ENCODE measurements at regions not wholly inside any gene's neighbourhood (a gene's known extent, or its start where the extent isn't known, plus 50 kb on each side); places are given as distances from the start of the nearest gene placed in this dataset.
"Not testable (repeated sequence)": the region's sequence is repeated elsewhere in the genome, so short reads cannot be mapped to it uniquely, and the experiment has no call there.

DNA sequence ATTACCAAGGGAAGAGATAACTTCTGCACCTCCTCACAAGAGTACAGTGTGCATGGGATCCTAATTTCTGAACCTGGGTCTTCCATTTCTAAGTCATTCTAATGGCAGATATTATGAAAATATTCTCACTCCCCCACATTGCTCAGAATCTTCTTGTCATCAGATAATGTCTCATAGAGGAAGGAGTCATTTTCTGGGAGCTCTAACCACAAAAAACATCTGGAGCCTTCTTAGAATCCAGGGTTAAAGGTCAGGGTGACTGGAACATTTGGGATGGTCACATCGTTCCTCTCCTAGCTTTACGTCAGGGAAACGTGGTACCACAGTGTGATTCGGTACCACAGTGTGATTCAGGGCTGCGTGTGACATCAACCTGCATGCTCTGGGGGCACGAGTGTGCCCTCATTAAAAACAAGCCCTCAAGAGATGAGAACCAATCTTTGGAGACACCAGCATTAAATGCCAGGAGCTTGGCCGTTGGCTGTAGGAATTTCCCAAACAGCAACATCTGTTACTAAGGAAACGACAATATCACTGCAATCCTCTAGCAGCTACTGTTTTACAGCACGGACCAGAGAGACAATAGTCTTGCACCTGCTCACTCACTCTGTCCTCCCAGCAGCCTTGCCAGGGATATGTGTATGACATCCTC, 179.1 kb downstream of the PSMG1 start:
- DNase-seq (ENCODE audit: low spot score) = no peak

DNA sequence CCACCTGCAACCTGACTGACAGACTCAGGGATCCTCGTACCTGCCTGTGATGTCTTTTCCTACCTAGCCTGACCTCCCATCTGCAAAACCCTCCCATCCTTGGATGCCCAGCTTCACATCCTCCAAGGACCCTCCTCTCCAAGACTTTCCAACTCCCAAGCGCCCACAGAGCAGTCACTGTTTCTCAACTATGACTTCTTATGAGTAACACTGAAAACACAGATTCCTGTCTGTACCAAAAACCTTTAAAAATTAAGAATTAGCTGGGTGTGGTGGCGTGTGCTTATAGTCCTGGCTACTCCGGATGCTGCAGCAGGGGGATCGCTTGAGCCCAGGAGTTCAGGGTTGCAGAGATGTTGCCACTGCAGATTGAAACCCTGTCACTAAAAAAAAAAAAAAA, 181.9 kb downstream of the PSMG1 start:
- DNase-seq (ENCODE audit: low spot score) = no peak

DNA sequence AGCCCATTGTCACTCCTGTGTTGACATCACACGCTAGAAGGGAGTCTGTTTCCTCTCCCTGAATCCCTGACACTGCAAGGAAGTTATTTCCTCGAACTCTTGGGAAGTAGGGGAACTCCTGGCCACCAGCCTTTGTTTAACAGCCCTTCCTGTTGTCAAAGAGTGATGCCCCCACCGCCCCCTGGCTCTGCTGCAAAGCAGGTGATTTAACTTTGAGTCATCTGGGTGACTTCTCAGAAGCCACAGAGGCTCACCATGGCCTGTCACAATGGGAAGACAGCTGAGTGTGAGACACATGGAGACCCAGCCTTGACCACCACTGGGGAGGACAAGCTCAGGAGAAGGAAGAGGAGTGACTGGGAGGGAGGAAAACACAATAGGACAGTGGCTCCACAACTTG, 182.8 kb downstream of the PSMG1 start:
- no peak for DNase-seq (ENCODE audit: low spot score)

DNA sequence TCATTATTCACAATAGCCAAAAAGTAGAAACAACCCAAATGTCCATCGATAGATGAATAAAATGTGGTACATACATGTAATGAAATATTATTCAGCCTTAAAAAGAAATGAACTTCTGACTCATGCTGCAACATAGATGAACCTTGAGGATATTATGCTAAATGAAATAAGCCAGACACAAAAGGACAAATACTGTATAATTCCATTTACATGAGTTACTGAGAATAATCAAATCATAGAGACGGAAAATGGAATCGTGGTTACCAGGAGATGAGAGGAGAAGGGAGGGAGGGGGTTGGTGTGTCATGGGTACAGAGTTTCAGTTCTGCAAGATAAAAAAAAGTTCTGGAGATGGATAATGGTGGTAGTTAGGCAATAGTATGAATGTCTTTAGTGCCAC, 184.1 kb downstream of the PSMG1 start:
- no peak for DNase-seq (ENCODE audit: low spot score)

DNA sequence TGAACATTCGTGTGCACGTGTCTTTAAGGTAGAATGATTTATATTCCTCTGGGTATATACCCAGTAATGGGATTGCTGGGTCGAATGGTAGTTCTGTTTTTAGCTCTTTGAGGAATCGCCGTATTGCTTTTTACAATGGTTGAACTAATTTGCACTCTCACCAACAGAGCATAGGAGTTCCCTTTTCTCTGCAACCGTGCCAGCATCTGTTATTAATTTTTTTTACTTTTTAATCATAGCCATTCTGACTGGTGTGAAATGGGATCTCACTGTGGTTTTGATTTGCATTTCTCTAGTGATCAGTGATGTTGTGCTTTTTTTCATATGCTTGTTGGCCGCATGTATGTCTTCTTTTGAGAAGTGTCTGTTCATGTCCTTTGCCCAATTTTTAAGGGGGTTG, 185.0 kb downstream of the PSMG1 start:
- DNase-seq (ENCODE audit: low spot score) = not testable (repeated sequence)

DNA sequence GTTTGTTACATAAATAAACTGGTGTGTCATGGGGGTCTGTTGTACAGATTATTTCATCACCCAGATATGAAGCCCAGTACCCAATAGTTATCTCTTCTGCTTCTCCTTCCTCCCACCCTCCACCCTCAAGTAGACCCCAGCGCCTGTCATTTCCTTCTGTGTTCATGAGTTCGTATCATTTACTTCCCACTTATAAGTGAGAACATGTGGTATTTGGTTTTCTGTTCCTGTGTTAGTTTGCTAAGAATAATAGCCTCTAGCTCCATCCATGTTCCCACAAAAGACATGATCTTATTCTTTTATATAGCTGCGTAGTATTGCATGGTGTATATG, 185.4 kb downstream of the PSMG1 start:
- not testable (repeated sequence) for DNase-seq (ENCODE audit: low spot score)

DNA sequence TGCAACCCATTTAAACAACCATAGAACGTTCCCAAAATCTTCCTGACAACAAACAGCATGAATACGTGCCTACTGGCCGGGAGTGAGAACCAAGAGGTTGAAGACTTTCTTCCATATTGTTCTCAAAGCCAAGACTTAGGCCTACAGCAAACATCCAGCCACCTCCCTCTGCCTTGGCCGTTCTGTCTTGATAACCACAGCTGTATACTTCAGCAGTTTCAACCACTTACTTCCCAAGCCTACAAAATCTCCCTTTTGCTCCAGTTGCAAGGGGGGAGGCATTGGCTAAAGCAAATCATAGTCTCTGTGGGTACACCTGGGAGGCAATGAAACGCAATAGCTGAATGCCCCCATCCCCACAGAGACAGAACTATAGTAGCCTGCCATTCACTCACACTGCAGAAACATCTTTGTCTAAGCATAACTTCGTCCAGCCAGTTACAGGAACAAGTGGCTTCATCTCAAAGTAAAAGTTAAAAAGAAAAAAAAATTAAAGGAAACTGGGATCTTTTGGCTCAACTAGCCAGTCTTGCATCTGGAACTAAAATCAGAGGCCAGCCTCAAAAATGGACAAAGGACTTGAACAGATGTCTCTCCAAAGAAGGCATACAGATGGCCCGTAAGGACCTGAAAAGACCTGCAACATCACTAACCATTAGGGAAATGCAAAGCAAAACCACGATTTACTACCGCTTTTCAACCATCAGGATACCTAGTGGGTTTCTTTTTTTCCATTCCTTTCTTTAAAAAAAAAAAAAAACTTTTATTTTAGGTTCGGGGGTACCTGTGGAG, 186.0 kb downstream of the PSMG1 start:
- DNase-seq (ENCODE audit: low spot score) = no peak

DNA sequence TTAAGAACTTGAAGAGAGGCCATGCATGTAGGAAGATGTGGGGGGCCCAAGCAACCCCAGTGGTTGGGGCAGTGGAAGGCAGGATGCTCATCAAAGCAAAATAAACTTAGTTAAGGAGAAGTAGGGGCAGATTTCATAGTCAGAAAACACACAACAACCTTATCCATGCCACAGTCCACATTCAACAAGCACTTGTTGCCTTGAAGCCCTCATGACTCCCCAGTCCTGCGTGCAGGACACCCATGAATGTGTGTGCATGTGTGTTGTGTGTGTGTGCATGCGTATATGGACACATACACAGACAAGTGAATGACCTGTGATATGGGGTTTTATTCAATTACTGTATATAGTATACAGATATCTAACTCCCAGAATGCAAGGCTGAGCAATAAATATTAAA, 186.9 kb downstream of the PSMG1 start:
- no peak for DNase-seq (ENCODE audit: low spot score)

DNA sequence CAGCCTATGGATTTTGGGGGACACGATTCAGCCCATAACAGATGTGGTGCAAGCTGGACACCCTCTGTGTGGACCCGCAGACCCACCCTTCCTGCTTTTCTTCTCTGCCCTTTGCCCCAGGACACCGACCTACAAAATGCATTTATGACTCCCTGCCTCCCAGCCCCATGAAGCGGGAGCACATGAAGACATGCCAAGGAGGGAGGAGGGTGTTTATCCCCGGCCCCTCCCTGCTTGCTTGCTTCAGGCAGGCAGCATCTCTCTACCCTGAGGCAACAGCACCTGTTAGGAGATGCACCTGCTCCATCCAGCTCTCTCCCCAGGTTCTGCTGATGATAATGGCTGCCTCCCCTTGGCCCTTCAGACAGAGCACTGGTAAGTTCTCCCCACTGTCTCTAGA, 187.5 kb downstream of the PSMG1 start:
- DNase-seq (ENCODE audit: low spot score) = no peak

DNA sequence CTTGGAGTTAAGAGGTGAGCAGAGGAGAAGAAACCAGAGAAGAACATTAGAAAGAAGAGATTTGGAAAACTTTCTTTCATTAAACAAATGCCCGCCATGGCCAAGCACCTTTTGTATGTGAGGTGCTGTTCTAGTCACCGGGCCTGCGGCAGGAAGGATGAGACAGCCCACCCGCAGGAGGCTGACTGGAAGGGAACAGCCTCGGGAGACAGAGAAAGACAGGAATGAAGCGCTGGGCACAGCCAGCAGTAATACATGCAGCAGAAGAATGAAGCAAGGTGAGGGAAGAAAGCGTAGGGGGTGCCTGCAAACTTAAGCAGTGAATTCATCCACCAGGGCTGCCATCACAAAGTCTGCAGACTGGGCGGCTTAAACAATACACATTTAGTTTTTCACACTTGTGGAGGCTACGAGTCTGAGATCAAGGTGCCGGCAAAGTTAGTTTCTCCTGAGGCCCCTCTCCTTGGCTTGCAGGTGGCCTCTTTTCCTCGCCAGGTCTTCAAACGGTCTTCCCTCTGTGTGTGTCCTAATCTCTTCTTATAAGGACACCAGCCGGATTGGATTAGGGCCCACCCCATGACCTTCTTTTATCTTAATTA, 188.1 kb downstream of the PSMG1 start:
- DNase-seq (ENCODE audit: low spot score) = no peak

DNA sequence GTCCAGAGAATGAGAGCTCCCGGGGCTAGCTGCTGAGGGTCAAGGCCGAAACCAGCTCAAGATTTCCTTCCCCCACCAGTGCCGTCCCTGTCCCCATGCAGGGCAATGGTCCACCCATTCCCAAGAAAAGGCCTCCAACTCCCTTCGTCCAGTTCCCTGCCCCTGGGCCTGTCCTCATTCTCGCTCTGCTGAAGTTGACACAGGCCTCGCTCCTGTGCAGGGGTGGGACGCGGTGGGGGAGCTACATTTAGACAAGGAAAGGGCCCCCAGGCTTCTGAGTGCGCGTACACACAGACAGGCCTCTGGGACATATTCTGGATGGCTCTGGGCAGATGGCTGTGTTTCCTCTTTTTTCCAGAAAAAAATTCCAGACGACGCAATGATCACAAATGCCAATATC, 188.3 kb downstream of the ETS2 start:
- DNase-seq (ENCODE audit: low spot score) = no peak

DNA sequence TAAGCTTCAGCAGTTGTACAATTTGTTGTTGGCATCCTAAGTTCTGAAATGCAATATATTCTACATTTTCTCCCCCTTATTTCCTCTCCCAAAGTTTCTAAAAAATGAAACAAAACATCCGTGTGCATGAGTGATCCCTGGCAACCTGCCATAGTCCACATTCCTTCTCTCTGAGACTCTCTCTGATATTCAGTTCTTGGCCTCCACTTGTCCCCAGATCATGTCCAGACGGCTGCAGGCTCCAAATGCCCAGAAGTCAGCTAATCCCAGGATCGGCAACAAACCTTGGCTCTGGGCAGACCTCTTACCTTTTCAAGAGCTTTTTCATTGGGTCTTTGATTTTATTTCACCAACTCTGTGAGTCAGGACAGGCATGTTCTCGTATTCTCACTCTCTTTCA, 187.8 kb downstream of the ETS2 start:
- peak; percentile 48 for DNase-seq (ENCODE audit: low spot score)

DNA sequence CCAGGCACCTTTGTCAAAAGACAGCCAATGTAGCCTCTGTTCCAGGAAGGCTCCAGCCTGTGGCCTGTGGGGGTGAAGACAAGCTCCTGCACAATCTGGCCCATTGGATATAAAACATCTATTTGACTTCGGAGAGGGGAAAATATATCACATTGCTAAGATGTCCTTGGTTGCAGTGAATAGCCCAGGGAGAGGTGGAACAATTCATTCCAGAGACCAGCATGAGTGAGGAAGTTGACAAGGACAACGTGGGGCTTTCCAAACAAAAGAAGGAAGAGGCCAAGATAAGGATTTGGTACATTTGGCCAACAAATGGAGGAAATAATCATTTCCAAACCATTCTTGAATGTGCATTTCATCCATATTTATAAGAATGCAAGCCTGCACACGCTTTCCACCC, 187.0 kb downstream of the ETS2 start:
- no peak for DNase-seq (ENCODE audit: low spot score)

DNA sequence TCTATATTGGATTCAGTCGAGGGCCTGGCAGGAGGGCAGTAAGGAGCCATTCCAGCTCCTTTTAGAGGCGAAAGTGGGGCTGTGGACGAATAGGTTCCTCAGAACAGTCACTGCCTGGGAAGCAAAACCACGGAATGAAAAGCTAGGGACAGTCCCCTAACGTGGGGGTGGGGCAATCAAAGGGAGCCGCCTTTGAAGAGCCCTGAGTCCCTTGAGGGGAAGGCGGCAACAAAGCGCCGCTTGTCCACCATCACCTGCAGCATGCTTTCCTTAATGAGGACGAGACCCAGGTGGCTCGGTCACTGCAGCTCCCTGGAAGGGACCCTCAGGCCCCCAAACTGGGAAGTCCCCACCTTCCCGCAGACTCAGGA, 184.7 kb downstream of the ETS2 start:
- DNase-seq (ENCODE audit: low spot score) = no peak

DNA sequence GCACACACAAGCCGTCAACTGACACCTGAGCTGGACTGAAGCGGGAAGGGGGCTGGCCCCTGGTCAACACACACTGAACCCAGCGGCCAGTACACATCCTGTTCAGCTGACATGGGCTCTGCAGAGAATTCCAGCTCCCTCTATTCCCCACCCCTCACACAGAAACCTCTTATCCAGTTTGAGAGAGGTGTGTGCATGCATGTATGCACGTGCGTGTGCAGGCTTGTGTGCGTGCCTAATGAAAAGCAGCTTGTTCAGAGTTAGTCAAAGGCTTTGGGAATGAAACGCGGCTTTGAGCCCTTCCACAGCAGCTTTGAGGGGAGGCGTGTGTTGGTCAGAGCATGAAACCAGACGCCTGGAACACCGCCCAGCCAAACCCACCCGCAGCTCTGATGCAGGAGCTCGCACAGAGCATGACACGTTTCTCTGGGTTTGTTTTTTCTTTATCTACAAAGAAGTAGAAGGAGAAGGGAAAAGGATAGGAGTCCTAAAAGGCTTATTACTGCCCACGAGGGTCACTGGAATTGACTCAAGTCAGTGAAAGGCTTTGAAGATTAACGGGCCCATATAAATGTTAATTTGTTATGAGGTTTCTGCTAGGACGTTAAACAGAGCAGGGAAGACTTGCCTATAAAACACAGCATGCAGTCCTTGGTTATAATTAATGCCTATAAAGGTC, 184.2 kb downstream of the ETS2 start:
- no peak for DNase-seq (ENCODE audit: low spot score)

DNA sequence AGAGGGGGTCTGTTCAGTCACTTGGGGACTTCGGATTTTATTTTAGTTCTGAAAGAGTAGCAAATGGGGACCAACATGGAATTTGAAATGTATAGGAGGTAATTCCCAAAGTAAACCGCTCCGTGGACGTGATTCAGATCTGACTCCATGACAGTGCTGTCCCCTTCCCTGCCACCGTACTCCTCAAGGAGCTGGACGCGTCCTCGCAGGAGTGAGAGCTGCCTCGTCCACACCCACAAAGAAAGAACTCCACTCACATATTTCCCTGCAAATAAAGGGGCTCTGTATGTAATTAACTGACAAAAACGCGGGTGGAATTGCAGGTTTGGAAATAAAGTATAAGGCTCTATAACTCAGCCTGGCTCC, 183.6 kb downstream of the ETS2 start:
- DNase-seq (ENCODE audit: low spot score) = no peak

DNA sequence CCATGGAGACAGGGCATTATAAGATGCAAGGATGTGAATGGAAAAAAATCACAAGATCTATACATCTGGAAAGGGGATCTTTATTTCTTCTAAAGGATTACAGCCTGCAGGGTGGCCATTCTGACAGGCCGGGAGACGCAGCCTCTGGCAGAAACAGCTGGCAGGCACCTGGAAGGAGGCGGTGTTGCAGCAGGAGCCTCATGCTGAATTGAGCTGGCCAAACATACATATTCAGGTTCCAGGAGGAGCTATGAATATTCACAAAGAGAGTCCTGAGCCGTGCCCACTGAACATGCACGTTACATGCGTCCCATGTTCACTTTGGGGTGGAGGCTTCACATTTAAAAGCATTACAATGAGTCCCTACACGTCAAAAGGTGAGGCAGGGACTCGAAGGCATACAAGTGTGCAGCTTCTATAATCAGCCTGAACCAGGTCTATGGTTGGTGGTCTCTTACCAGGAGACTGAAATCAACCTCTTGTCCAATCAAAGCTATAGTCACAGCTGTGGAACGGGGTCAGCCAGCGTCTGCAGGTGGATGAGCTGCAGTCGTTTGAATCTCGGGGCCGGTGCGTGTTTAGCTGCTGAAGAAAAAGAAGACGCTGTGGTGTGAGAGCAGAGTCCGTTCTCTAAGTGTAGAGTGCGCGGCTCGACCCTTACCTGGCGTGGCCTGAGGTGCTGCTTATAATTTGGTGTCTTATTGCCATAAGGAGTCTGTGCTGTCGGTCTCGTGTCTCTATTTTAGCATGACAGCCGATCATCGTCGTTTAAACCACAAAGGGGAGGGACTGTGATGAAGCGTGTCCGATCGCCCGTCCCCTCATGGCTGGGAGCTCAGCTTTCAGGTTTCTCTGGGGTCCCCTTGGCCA, 183.0 kb downstream of the ETS2 start:
- no peak for DNase-seq (ENCODE audit: low spot score)

DNA sequence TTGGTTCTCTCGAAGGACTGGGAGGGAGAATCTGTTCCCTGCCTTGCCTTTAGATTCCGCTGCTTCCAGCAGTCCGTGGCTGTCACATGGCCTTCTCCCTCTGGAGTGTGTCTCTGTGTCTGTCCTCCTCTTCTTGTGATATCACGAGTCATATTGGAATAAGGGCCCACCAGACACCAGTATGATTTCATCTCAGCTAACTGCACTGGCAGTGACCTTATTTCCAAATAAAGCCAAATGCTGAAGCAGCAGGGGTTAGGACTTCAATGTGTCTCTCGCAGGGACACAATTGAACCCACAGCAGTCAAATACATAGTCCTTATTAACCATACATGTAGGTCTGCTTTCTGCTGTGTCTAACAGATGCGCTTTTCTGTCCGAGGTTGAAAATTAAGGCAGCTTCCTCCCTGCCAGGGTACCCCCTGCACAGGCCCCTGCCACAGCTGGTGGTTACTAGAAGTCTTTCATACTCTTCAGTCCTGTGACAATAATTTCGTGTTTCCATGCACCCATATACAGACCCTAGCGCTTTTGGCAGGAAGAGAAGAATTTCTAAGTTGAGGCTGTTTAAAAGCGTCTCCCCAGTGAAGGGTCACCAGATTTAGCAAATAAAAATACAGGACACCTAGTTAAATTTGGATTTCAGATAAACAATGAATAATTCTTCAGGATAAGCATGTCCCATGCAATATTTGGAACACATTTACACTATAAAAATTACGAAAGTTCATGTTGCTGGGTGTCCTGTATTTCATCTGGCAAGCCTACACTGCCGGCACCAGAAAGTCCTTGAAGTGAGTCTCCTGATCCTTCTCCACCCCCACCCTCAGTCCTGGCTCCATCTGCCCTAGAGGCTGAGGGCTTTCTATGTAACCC, 182.1 kb downstream of the ETS2 start:
- DNase-seq (ENCODE audit: low spot score) = no peak

DNA sequence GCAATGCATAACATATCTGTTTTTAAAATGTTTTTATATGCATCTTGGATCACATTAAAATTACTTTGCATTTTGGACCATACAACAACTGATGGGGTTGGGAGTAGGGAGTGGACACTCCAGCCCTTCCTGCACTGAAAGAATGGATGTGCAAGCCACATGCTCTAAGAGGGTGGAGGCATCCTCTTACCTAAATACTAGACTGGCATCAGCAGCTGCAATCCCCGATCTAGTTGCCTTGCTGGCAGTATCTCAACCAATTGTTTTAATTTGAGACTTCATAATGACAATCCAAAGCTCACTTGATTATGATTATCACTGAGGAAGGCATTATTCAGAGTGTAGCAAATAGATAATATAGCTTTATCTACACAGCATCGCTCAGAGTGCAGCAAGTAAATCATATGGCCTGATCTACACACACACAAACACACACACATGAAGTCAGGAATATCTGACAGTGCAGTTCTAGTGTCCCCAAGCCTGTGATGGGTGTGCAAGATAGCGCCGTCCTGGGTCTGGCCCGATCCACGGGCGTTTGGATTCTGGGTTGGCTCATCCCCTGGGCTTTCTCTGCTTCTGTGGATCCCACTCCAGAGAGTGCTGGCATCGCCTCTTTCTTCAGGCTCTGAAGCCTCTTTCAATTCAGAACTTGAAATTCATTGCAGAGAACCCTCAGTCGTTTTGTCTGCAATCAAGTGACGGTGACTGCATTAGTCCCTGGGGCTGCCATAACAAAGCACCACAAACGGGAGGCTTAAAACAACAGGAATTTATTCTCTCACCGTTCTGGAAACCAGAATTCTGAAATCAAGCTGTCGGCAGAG, 181.3 kb downstream of the ETS2 start:
- DNase-seq (ENCODE audit: low spot score) = no peak

DNA sequence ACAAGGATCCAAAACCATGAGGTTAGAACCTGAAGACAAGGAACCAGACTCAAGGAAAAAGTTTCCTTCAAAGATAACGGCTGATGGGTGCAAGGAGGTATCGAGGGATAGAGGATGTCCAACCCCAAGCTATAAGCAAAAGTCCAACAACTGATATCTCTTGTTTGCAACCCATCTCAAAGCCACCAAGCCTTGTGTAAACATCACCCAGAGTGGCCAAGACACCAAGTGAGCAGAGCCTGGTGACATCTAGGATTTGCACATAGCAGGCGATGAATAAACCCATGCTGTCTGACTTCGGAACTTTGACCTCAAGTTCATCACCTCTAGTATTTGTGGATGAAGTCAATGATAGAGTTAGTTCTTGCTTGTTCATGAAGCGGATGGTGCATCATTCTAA, 180.7 kb downstream of the ETS2 start:
- DNase-seq (ENCODE audit: low spot score) = no peak

Measured in HT-29 (cell line).